ENCODE measurements at regions not wholly inside any gene's neighbourhood (a gene's known extent, or its start where the extent isn't known, plus 50 kb on each side); places are given as distances from the start of the nearest gene placed in this dataset.
A peak's percentile ranks its signal among the peaks of the same experiment; 100 is the strongest.

DNA sequence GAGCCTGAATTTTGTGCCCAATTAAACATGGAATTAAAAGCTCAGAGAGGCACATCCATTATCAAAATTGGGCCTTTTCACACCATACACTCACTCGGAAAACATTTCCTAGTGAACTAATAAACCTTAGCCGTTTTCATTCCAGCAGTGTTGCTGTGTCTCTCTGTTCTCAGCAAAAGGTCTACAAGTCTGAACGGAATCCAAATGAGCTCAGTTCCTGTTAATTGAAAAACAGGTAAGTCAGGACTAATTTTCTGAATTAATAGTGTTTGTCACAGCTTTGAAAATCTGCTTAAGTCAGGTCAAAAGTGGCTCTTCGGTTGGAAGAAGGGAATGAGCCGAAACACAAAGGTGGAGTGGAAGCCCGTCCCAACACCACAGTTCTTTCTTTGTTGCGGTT lies 163.3 kb upstream of the RALGAPA2 start:
- DNase-seq = no peak

GRCh38 chr20:20872428-20872827 lies 160.0 kb upstream of the RALGAPA2 start:
- DNase-seq = no peak

GRCh38 chr20:20869161-20869775 lies 156.8 kb upstream of the RALGAPA2 start:
- no peak for DNase-seq

GRCh38 chr20:20864351-20865096 lies 152.1 kb upstream of the RALGAPA2 start:
- DNase-seq = peak; percentile 60

DNA sequence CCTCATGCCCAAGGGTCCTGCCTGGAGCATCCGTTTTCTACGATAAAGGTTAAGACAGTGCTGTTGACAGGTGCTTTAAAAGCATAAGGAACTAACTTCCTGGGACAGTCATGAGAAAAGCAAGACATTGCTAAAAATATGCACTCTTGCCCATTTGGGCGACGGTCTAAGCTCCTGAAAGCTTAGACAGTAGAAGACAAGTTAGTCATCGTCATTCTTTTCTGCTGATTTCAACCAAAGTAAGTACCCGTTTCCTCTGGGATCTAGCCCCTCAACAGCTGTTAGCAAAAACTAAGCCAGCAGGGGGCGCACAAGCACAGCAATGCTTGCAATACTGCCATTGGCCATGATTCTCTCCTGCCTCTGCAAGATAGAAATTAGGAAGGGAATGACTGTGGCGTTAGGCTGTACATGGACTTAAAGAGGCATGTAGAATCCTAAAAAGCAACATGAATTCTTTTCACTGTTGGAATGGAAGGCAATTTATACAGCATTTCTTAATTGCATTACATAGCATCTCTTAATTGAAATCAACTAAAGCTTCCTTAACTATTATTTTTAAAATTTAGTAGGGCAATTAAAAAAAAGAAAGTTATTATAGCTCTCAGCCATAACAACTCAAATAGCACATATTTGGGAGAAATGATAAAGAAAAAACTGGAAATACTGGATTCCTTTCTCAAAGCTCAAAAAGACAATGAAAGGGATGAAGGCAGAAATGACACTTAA lies 147.8 kb upstream of the RALGAPA2 start:
- peak; percentile 84 for DNase-seq

DNA sequence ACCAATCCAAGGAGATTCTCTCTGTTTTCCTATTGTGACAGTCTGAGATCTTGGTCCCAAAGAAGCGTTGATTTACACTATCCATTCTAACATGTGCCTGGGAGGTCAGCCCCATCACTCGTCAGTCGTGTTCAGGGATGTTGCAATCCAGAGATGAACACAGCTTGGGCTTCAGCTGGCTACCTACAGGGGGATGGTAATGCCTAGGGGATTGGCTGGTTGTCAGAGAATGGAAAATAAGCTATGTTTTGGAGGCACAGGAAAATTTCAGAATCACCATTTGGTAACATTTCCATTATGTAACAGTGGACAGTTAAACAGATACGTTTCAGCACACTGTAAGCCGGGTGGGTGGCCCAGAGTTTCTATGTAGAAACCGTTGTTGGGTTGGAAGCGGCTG lies 147.1 kb upstream of the RALGAPA2 start:
- DNase-seq = no peak

GRCh38 chr20:20856956-20857355 lies 144.5 kb upstream of the RALGAPA2 start:
- no peak for DNase-seq

GRCh38 chr20:20856306-20856705 lies 143.9 kb upstream of the RALGAPA2 start:
- DNase-seq = no peak

DNA sequence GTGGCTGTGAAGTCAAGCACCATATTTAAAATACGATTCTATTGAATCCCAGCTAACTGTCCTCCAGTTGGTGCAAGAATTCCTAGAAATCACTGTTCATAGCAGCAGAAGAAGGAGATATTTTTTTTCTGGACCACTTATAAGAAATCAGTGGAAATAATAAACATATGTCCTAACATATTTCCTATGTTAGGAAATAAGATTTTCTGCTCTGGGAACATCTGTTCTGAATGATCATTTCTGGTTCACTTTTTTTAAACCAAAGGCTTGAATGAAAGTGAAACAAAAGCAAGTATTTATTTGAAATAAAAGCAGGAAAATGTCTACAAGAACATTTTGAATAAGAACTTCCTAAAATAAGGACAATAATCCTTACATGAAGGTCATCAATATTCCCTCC lies 138.9 kb upstream of the RALGAPA2 start:
- DNase-seq = no peak

DNA sequence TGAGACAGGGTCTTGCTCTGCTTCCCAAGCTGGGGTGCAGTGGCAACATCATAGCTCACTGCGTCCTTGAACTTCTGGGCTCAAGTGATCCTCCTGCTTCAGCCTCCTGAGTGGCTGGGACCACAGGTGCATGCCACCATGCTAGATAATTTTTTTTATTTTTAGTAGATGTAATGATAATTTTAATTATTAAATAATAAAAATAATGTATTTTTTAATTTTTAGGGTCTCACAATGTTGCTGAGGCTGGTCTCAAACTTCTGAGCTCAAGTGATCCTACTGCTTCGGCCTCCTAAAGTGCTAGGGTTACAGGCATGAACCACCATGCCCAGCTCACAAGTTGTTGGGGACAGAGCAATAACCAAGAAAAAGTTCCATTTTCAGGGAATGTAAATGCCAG lies 138.0 kb upstream of the RALGAPA2 start:
- DNase-seq = no peak

DNA sequence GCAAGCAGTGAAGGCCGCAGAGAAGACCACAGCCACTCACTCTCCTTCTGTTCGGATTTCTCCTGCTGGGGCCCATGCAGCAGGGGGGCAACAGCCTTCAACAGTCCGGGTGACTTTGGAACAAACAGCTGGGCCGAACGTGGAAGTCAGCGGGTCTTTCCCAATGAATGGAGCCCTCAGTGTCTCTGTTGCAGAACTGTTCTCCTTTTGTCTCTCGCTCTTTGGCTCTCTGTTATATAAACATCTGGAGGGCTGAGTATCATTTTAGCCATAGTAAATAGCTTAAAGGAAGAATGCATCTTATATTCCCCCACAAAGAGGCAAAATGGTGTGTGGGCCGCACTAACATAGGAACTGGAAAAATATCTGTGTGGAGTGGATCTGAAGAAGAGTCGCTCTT lies 136.7 kb upstream of the RALGAPA2 start:
- DNase-seq = no peak

DNA sequence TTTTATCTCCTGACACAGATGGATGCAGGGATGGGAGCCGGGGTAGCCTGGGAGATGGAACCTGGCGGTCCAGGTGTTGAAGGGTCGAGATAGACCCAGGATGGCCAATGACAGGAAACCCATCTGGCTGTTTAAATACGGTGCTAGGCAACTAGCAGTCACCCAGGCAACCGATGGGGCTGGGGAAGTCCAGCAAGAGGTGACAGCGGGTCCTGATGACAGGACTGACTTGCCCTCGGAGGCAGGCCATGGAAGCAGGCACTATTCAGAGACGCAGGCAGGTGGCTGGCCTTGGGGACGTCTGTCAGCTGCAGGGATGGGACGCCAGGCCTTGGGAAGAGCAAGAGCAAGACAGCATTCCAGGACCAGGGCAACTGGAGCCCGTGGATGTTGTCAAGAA lies 135.4 kb upstream of the RALGAPA2 start:
- DNase-seq = no peak

- DNase-seq = no peak
Observed at GRCh38 chr20:20843982-20844381, 131.5 kb upstream of the RALGAPA2 start.

DNA sequence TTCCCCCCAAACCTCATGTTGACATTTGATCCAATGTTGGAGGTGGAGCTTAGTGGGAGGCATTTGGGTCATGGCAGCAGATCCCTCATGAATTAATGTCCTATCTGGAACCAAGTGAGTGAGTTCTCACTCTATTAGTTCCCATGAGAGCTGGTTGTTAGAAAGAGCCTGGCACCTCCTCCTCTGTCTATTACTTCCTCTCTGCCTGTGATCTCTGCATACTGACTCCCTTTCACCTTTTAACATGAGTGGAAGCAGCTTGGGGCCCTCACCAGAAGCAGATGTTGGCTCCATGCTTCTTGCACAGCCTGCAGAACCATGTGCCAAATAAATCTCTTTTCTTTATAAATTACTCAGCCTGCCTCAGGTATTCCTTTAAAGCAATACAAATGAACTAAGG lies 127.3 kb upstream of the RALGAPA2 start:
- DNase-seq = no peak

GRCh38 chr20:20837574-20838021 lies 125.2 kb upstream of the RALGAPA2 start:
- peak; percentile 36 for DNase-seq

DNA sequence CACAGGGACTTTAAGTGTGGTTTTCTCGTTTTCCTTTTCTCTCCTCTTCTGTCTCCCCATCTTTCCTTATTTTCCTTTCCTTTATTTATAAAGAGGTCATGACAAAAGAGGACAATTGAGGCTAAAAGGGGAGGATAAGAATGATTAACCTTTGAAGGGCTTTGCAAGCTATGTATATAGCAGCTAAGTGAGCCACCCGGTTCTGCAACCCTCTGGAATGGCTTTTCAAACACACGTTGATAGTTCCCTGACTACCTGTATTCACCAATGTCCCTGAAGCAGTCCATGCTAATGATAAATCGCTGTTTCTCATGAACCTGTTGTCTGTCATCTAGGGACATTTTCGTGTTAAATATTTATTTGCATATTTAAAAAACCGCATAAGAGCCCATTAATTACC lies 124.4 kb upstream of the RALGAPA2 start:
- no peak for DNase-seq

DNA sequence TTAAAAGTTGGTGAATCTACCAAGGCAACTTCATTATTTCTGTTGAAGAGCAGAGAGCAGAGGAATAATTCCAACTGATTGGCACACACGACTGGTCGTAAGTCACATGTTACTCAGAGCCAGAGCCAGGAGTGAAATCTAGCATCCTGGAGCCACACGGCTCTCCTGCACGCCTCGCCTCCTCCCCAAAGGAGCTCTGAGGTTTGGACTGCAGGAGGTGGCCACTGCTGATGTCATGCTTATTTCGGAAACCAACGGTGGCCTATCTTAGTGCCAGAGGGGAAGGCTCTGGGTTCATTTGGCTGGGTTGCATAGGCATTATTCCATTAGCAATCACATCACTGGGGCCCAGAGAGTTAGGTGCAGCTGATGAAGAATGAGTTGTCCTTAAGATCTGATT lies 123.5 kb upstream of the RALGAPA2 start:
- no peak for DNase-seq

- no peak for DNase-seq
Observed at GRCh38 chr20:20834008-20834407, 121.6 kb upstream of the RALGAPA2 start.

GRCh38 chr20:20832715-20833114 lies 120.3 kb upstream of the RALGAPA2 start:
- DNase-seq = no peak

DNA sequence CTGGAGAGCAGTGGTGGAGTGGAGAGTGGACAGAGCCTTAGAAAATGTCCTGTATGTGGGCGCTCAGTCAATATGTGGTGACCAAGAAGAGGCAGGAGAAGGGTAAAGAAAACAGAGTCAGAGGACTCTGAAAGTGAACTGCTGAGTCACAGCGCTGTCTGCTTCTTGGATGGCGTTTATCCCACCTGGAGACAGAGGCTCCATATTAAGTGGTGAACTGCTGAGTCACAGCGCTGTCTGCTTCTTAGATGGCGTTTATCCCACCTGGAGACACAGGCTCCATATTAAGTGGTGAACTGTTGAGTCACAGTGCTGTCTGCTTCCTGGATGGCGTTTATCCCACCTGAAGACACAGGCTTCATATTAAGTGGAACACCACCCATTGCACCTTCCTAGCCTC lies 119.3 kb upstream of the RALGAPA2 start:
- DNase-seq = no peak

GRCh38 chr20:20829681-20830080 lies 117.2 kb upstream of the RALGAPA2 start:
- DNase-seq = no peak

GRCh38 chr20:20827992-20828597 lies 115.7 kb upstream of the RALGAPA2 start:
- DNase-seq = no peak

GRCh38 chr20:20824924-20825584 lies 112.6 kb upstream of the RALGAPA2 start:
- peak; percentile 60 for DNase-seq

Data from NCI-H1436 (cell line).